H1 (cell line): ENCODE measurements at regions not wholly inside any gene's neighbourhood (a gene's known extent, or its start where the extent isn't known, plus 50 kb on each side); places are given as distances from the start of the nearest gene placed in this dataset.
"Not testable (repeated sequence)": the region's sequence is repeated elsewhere in the genome, so short reads cannot be mapped to it uniquely, and the experiment has no call there.

Experiments used
- CTCF ChIA-PET: fragments of 300-600 bp; sonication (Branson Sonifier 250); formaldehyde crosslinking; loops from one replicate; lab custom pipeline; 2021; ENCODE audit not compliant: partially characterized antibody; lab: Charles Lee
- POLR2A ChIA-PET: fragments of 300-600 bp; sonication (Branson Sonifier 250); formaldehyde crosslinking; loops from one replicate; lab custom pipeline; 2021; ENCODE audit warnings: inconsistent platforms; ENCODE audit not compliant: partially characterized antibody; lab: Charles Lee
- DNase-seq, 2 experiments: peaks; one replicate each; pipeline versions ENCODE4 v3.0.0 to v3.0.0-alpha.2; 2010 to 2022; ENCODE audit warnings: low spot score in 2 of 2, low read depth in 1 of 2, mixed read lengths in 1 of 2
- FAIRE-seq: peaks from 2 replicates; lab custom pipeline; 2011; peaks lifted over from hg19 to GRCh38; lab: Jason Lieb, UNC
- H2AFZ ChIP-seq: 2 replicates; pipeline ENCODE4 v1.8.1; 2012; ENCODE audit warnings: low read length, inconsistent platforms
- H2AK5ac ChIP-seq: 2 replicates; pipeline ENCODE4 v1.6.1; 2013; ENCODE audit warnings: low read depth, low read length
- H2BK120ac ChIP-seq: replicated peaks from 2 replicates; pipeline ENCODE3; 2013; ENCODE audit warnings: low read depth, low read length, inconsistent platforms
- H2BK12ac ChIP-seq: 2 replicates; pipeline ENCODE4 v1.6.1; 2013; ENCODE audit warnings: low read depth, low read length
- H2BK15ac ChIP-seq: 2 replicates; pipeline ENCODE4 v1.6.1; 2013; ENCODE audit warnings: low read length
- H2BK20ac ChIP-seq: 2 replicates; pipeline ENCODE4 v1.6.1; 2013; ENCODE audit warnings: low read length
- H2BK5ac ChIP-seq: 2 replicates; pipeline ENCODE4 v1.6.1; 2013; ENCODE audit warnings: low read depth, low read length
- H3K14ac ChIP-seq: 2 replicates; pipeline ENCODE4 v1.6.1; 2013; ENCODE audit warnings: inconsistent platforms; ENCODE audit not compliant: insufficient read length
- H3K18ac ChIP-seq: 2 replicates; pipeline ENCODE4 v1.6.1; 2013; ENCODE audit warnings: low read length; ENCODE audit errors: extremely low read depth
- H3K23ac ChIP-seq: 2 replicates; pipeline ENCODE4 v1.6.1; 2013; ENCODE audit warnings: inconsistent platforms; ENCODE audit not compliant: insufficient read length
- H3K23me2 ChIP-seq: 2 replicates; pipeline ENCODE4 v1.6.1; 2013; ENCODE audit warnings: low read depth, low read length
- H3K27ac ChIP-seq: 2 replicates; pipeline ENCODE4 v1.6.1; 2011; ENCODE audit warnings: low read depth, low read length, inconsistent platforms
- H3K27me3 ChIP-seq, 4 experiments: replicated peaks in 1 of 4; 1 replicate in 1 of 4; 2 replicates in 3 of 4; pipeline versions ENCODE4 v1.6.1 to v1.8.1; 2011 to 2013; ENCODE audit warnings: low read length in 3 of 4, mild to moderate bottlenecking in 3 of 4, inconsistent platforms in 2 of 4, mixed read lengths in 2 of 4, moderate library complexity in 1 of 4; ENCODE audit not compliant: control insufficient read depth in 3 of 4, insufficient read depth in 3 of 4; ENCODE audit errors: extremely low read depth in 1 of 4
- H3K36me3 ChIP-seq, 4 experiments: 2 replicates each; pipeline versions ENCODE4 v1.6.1 to v1.8.1; 2011 to 2013; ENCODE audit warnings: mild to moderate bottlenecking in 4 of 4, low read length in 3 of 4, moderate library complexity in 2 of 4, control low read depth in 1 of 4, inconsistent platforms in 1 of 4; ENCODE audit not compliant: insufficient read depth in 4 of 4, control insufficient read depth in 2 of 4
- H3K4ac ChIP-seq: replicated peaks from 2 replicates; pipeline ENCODE3; 2013; ENCODE audit warnings: low read length, low read depth, mixed read lengths, inconsistent platforms; ENCODE audit not compliant: insufficient read length
- H3K4me1 ChIP-seq, 4 experiments: replicated peaks in 1 of 4; 1 replicate in 1 of 4; 2 replicates in 3 of 4; pipeline versions ENCODE4 v1.6.1 to v1.8.1; 2011 to 2013; ENCODE audit warnings: low read length in 3 of 4, inconsistent platforms in 2 of 4, mixed read lengths in 1 of 4; ENCODE audit not compliant: insufficient read depth in 4 of 4, control insufficient read depth in 3 of 4
- H3K4me2 ChIP-seq, 2 experiments: 2 replicates each; pipeline versions ENCODE4 v1.6.1 to v1.8.1; 2011 to 2013; ENCODE audit warnings: low read depth in 2 of 2, low read length in 2 of 2, control low read depth in 1 of 2, inconsistent platforms in 1 of 2, mild to moderate bottlenecking in 1 of 2; ENCODE audit not compliant: insufficient read depth in 1 of 2
- H3K4me3 ChIP-seq, 4 experiments: fragments of 200-600, 300-600 bp in 1 of 4; sonication (generic), shearing (Covaris generic), sonication (Bioruptor Twin) in 1 of 4; 2 replicates each; pipeline versions ENCODE4 v1.5.1 to v1.8.1; 2011 to 2016; ENCODE audit warnings: low read length in 4 of 4, low read depth in 3 of 4, control low read depth in 2 of 4, inconsistent platforms in 2 of 4, mild to moderate bottlenecking in 2 of 4, mixed read lengths in 1 of 4, moderate library complexity in 1 of 4; ENCODE audit not compliant: insufficient read depth in 2 of 4; ENCODE audit errors: extremely low read depth in 1 of 4
- H3K56ac ChIP-seq: replicated peaks from 2 replicates; pipeline ENCODE3; 2013; ENCODE audit warnings: low read depth, mild to moderate bottlenecking, mixed read lengths, low read length, inconsistent platforms; ENCODE audit not compliant: insufficient read length
- H3K79me1 ChIP-seq: 2 replicates; pipeline ENCODE4 v1.6.1; 2013; ENCODE audit warnings: low read depth, low read length, control low read depth
- H3K79me2 ChIP-seq, 2 experiments: 2 replicates each; pipeline versions ENCODE4 v1.6.1 to v1.8.1; 2012 to 2013; ENCODE audit warnings: low read length in 2 of 2, mild to moderate bottlenecking in 2 of 2, inconsistent platforms in 1 of 2; ENCODE audit not compliant: insufficient read depth in 2 of 2, control insufficient read depth in 1 of 2
- H3K9ac ChIP-seq, 4 experiments: replicated peaks in 1 of 4; 1 replicate in 1 of 4; 2 replicates in 3 of 4; pipeline versions ENCODE4 v1.6.1 to v1.8.1; 2011 to 2013; ENCODE audit warnings: low read depth in 3 of 4, low read length in 3 of 4, control low read depth in 2 of 4, mild to moderate bottlenecking in 2 of 4, moderate library complexity in 2 of 4, inconsistent platforms in 1 of 4; ENCODE audit errors: extremely low read depth in 1 of 4
- H3K9me3 ChIP-seq, 2 experiments: 2 replicates each; pipeline versions ENCODE4 v1.6.1 to v1.8.1; 2012 to 2013; ENCODE audit warnings: mild to moderate bottlenecking in 2 of 2, moderate library complexity in 2 of 2, control low read depth in 1 of 2, inconsistent platforms in 1 of 2, low read depth in 1 of 2, low read length in 1 of 2, mixed read lengths in 1 of 2; ENCODE audit not compliant: insufficient read depth in 2 of 2
- H4K20me1 ChIP-seq, 2 experiments: replicated peaks in 1 of 2; 2 replicates each; pipeline versions ENCODE3 to v1.8.1; 2011 to 2013; ENCODE audit warnings: inconsistent platforms in 2 of 2, low read length in 2 of 2, mild to moderate bottlenecking in 1 of 2; ENCODE audit not compliant: insufficient read depth in 2 of 2, control insufficient read depth in 1 of 2
- H4K5ac ChIP-seq: 2 replicates; pipeline ENCODE4 v1.6.1; 2013; ENCODE audit warnings: low read length, low read depth, mixed read lengths, inconsistent platforms; ENCODE audit not compliant: insufficient read length
- H4K8ac ChIP-seq: 2 replicates; pipeline ENCODE4 v1.8.0; 2013; ENCODE audit warnings: mild to moderate bottlenecking, moderate library complexity, low read length, inconsistent platforms; ENCODE audit not compliant: insufficient read depth; ENCODE audit errors: extremely low read depth
- H4K91ac ChIP-seq: replicated peaks from 2 replicates; pipeline ENCODE3; 2013; ENCODE audit warnings: low read length, mixed read lengths, inconsistent platforms; ENCODE audit not compliant: insufficient read length
- WGBS, 2 experiments: shearing (Covaris generic) in 1 of 2; methylation state at CpG; one replicate each; pipeline versions ENCODE4 v1.1.6 to v1.1.7; 2013 to 2015; ENCODE audit warnings: low lambda C conversion rate in 2 of 2, mixed read lengths in 2 of 2, inconsistent platforms in 1 of 2, low coverage in 1 of 2, missing lambda C conversion rate in 1 of 2; ENCODE audit not compliant: insufficient replicate concordance in 2 of 2, insufficient coverage in 1 of 2, insufficient read length in 1 of 2; ENCODE audit errors: extremely low coverage in 1 of 2, missing lambda C conversion rate in 1 of 2; 5-methylcytosine and 5-hydroxymethylcytosine counted together

DNA sequence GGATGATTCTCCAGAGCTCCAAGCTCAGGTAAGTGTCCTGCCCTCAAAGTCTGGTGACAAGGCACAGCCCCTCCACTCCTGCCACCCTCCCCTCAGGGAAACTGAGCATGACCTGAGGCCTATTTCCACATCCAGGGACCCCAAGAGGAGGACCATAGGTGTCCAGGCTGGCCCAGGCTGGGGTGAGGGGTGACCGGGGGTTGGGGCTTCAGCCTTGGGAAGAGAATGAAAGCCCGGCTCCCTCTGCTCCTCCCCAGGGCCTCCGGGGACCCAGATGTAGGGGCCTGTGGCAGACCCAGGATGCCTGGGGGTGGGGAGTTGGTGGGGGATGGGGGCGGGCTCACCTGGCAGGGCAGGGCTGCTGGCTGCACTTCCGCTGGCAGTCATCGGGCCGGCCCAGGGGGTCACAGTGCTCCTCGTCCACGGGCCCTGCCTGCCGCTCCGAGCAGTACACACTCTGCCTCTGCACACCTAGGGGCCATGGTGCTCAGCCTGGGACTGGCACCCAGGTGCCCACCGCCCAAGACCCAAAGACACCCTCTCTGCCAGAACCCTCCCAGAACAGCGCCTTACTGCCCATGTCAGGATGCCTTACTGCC, 116.5 kb upstream of the AKAP13 start:
- H3K4ac ChIP-seq, H3K4me1 ChIP-seq, H2BK120ac ChIP-seq, H2BK12ac ChIP-seq, H3K18ac ChIP-seq, H3K23ac ChIP-seq, H3K9me3 ChIP-seq, H2AK5ac ChIP-seq, H2AFZ ChIP-seq, H4K91ac ChIP-seq, H3K4me3 ChIP-seq, H2BK15ac ChIP-seq, DNase-seq, H3K27ac ChIP-seq, H4K8ac ChIP-seq, FAIRE-seq, H3K79me2 ChIP-seq, H3K56ac ChIP-seq, H3K4me2 ChIP-seq, H2BK5ac ChIP-seq, H3K9ac ChIP-seq, H3K36me3 ChIP-seq, H3K79me1 ChIP-seq, H3K14ac ChIP-seq, H3K23me2 ChIP-seq, POLR2A ChIA-PET, H4K5ac ChIP-seq, CTCF ChIA-PET, H4K20me1 ChIP-seq, H3K27me3 ChIP-seq, H2BK20ac ChIP-seq: not testable (repeated sequence)
- WGBS, 2 experiments, result no CpG with 5 or more reads among the region's 13 CpGs

DNA sequence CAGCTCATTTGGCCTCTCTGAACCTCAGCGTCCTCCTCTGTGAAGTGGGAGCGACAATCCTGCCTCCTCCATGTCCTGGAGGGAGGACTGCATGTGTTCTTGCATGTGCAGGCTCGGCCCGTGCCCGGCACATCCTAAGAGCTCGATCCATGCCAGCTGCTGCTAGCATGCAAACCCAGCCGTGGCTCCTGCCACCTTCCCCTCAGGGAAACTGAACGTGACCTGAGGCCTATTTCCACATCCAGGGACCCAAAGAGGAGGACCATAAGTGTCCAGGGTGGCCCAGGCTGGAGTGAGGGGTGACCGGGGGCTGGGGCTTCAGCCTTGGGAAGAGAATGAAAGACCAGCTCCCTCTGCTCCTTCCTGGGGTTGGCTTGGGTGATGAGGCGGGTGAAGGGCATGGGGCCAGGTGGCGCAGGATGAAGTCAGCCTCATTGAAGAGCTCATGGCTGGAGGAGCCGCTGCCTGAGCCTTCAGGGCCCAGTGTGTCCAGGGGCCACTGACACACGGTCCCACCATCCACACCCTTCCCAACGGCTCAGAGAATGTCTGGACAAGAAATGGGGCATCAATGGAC, 115.7 kb upstream of the AKAP13 start:
- H2AK5ac ChIP-seq, H2AFZ ChIP-seq, H3K4me1 ChIP-seq, DNase-seq, H4K8ac ChIP-seq, H2BK15ac ChIP-seq, H3K4me2 ChIP-seq, H3K79me2 ChIP-seq, H2BK120ac ChIP-seq, H3K27me3 ChIP-seq, H2BK12ac ChIP-seq, H3K4me3 ChIP-seq, H3K14ac ChIP-seq, H3K23ac ChIP-seq, H3K36me3 ChIP-seq, FAIRE-seq, H3K27ac ChIP-seq, H3K9me3 ChIP-seq, H3K18ac ChIP-seq, H4K20me1 ChIP-seq, H3K9ac ChIP-seq, H2BK5ac ChIP-seq, H3K23me2 ChIP-seq, H2BK20ac ChIP-seq, POLR2A ChIA-PET, H4K5ac ChIP-seq, H3K56ac ChIP-seq, H4K91ac ChIP-seq, H3K79me1 ChIP-seq, H3K4ac ChIP-seq: not testable (repeated sequence)
- WGBS, 2 experiments, result 81% methylated on average over 13 of the region's 14 CpGs; no CpG with 5 or more reads in 1 of the 2 experiments
- CTCF ChIA-PET, result interaction anchor here (0.7 kb wide), 1 partner anchor 537 kb away, joined by 3 read pairs; no protein-coding TSS in a partner anchor
